Ureter (tissue), 1 donor: ENCODE measurements at regions not wholly inside any gene's neighbourhood (a gene's known extent, or its start where the extent isn't known, plus 50 kb on each side); places are given as distances from the start of the nearest gene placed in this dataset.

Experiments used
- DNase-seq: peaks from one replicate; pipeline ENCODE4 v3.0.0-alpha.2; 2020; ENCODE audit warnings: low spot score
- donor health status: DM: yes; HTN: yes; CAD: no.

GRCh38 chr1:4044967-4045366 is 144.9 kb upstream of the C1orf174 start:
- DNase-seq, result no peak

GRCh38 chr1:4045397-4046010 is 145.4 kb upstream of the C1orf174 start:
- no peak for DNase-seq

GRCh38 chr1:4046836-4047461 is 146.9 kb upstream of the C1orf174 start:
- no peak for DNase-seq

GRCh38 chr1:4047666-4048065 is 147.6 kb upstream of the C1orf174 start:
- DNase-seq, result no peak

GRCh38 chr1:4048076-4048475 is 148.0 kb upstream of the C1orf174 start:
- no peak for DNase-seq

GRCh38 chr1:4048921-4049320 is 148.8 kb upstream of the C1orf174 start:
- no peak for DNase-seq

GRCh38 chr1:4050998-4051397 is 150.9 kb upstream of the C1orf174 start:
- no peak for DNase-seq

- no peak for DNase-seq
Observed at GRCh38 chr1:4052657-4053056, 152.6 kb upstream of the C1orf174 start.

- no peak for DNase-seq
Observed at GRCh38 chr1:4053160-4053748, 153.2 kb upstream of the C1orf174 start.

GRCh38 chr1:4053774-4054173 is 153.7 kb upstream of the C1orf174 start:
- no peak for DNase-seq

- DNase-seq, result no peak
Observed at GRCh38 chr1:4055294-4055967, 155.4 kb upstream of the C1orf174 start.

GRCh38 chr1:4056422-4056821 is 156.3 kb upstream of the C1orf174 start:
- no peak for DNase-seq

GRCh38 chr1:4056989-4057388 is 156.9 kb upstream of the C1orf174 start:
- no peak for DNase-seq

GRCh38 chr1:4057603-4058002 is 157.5 kb upstream of the C1orf174 start:
- DNase-seq, result no peak

GRCh38 chr1:4058122-4058521 is 158.1 kb upstream of the C1orf174 start:
- no peak for DNase-seq

GRCh38 chr1:4058706-4059105 is 158.6 kb upstream of the C1orf174 start:
- no peak for DNase-seq

GRCh38 chr1:4059270-4059669 is 159.2 kb upstream of the C1orf174 start:
- DNase-seq, result no peak

- DNase-seq, result no peak
Observed at GRCh38 chr1:4060850-4061249, 160.8 kb upstream of the C1orf174 start.

GRCh38 chr1:4061521-4062031 is 161.5 kb upstream of the C1orf174 start:
- DNase-seq, result no peak

- DNase-seq, result no peak
Observed at GRCh38 chr1:4062041-4062440, 162.0 kb upstream of the C1orf174 start.

GRCh38 chr1:4062560-4062959 is 162.5 kb upstream of the C1orf174 start:
- no peak for DNase-seq

GRCh38 chr1:4062992-4063391 is 162.9 kb upstream of the C1orf174 start:
- DNase-seq, result no peak

- no peak for DNase-seq
Observed at GRCh38 chr1:4063516-4063915, 163.4 kb upstream of the C1orf174 start.
